ENCODE measurements at regions not wholly inside any gene's neighbourhood (a gene's known extent, or its start where the extent isn't known, plus 50 kb on each side); places are given as distances from the start of the nearest gene placed in this dataset.
A peak's percentile ranks its signal among the peaks of the same experiment; 100 is the strongest.
"Not testable (repeated sequence)": the region's sequence is repeated elsewhere in the genome, so short reads cannot be mapped to it uniquely, and the experiment has no call there.

DNA sequence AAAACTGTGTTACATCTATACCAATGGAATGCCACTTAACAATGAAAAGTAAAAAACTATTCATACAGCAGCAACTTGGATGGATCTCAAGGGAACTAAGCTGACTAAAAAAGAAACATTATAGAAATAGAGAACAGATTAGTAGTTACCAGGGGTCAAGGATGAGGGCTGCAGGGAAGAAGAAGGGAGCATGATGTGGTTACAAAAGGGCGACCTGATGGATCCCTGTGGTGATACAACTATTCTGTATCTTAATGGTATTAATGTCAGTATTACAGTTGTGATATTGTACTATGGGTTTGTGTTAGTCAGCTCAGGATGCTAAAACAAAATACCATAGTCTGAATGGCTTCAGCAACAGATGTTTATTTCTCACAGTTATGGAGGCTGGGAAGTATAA is 190.7 kb downstream of the ZNF674 start:
- Histone ChIP-seq H3K4me3 (ENCODE audit: low read length) (no peak overlapping the region), H3K4me1 (ENCODE audit: control insufficient read depth, low read depth, low read length) (no peaks in the 10 kb centered on the region), H3K27ac (ENCODE audit: low read length) (no peak overlapping the region), H3K9ac (ENCODE audit: low read length) (no peak overlapping the region), H3K27me3 (ENCODE audit: control insufficient read depth, insufficient read depth, low read length) (no peaks in the 10 kb centered on the region), H3K9me3 (ENCODE audit: control insufficient read depth, low read depth, low read length) (peaks cover 10% of the 10 kb centered on the region), H3K36me3 (ENCODE audit: control insufficient read depth, low read depth, low read length) (no peaks in the 10 kb centered on the region)

DNA sequence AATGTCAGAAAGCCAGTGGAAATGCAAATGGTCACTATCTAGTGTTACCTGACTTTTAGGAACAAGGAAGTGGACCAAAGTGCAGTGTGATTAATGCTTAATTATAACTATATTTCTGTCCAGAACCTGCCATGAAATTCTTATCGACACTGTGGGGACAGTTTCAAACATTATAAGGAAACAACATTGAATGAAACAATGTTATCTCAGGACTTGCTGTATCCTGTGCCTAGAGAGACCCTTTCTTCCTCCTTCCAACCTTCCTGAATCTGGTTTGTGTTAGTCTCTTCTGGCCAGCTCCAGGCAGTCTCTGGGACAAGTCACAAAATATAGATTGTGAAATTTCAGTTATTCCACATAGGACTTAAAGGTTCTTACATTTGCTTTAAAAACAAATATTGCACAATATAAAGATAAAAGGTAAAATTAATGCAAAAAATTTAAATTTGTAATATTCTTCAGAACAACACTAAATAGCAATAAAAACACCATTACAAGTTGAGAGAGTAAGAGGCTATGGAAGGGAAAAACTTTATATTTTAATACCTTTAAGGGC is 203.4 kb downstream of the ZNF674 start:
- H3K27ac ChIP-seq (ENCODE audit: low read length) = no peak overlapping the region
- no peaks in the 10 kb centered on the region for H3K9me3 ChIP-seq (ENCODE audit: control insufficient read depth, low read depth, low read length)
- no peak overlapping the region for H3K9ac ChIP-seq (ENCODE audit: low read length)
- no peaks in the 10 kb centered on the region for H3K36me3 ChIP-seq (ENCODE audit: control insufficient read depth, low read depth, low read length)
- H3K4me1 ChIP-seq (ENCODE audit: control insufficient read depth, low read depth, low read length) = no peaks in the 10 kb centered on the region
- H3K4me3 ChIP-seq (ENCODE audit: low read length) = no peak overlapping the region
- H3K27me3 ChIP-seq (ENCODE audit: control insufficient read depth, insufficient read depth, low read length) = no peaks in the 10 kb centered on the region

GRCh38 chrX:46340696-46341095 is 204.5 kb downstream of the ZNF674 start:
- Histone ChIP-seq H3K27ac (ENCODE audit: low read length) (no peak overlapping the region), H3K9me3 (ENCODE audit: control insufficient read depth, low read depth, low read length) (no peaks in the 10 kb centered on the region), H3K9ac (ENCODE audit: low read length) (no peak overlapping the region), H3K4me1 (ENCODE audit: control insufficient read depth, low read depth, low read length) (no peaks in the 10 kb centered on the region), H3K4me3 (ENCODE audit: low read length) (no peak overlapping the region), H3K36me3 (ENCODE audit: control insufficient read depth, low read depth, low read length) (no peaks in the 10 kb centered on the region), H3K27me3 (ENCODE audit: control insufficient read depth, insufficient read depth, low read length) (no peaks in the 10 kb centered on the region)

DNA sequence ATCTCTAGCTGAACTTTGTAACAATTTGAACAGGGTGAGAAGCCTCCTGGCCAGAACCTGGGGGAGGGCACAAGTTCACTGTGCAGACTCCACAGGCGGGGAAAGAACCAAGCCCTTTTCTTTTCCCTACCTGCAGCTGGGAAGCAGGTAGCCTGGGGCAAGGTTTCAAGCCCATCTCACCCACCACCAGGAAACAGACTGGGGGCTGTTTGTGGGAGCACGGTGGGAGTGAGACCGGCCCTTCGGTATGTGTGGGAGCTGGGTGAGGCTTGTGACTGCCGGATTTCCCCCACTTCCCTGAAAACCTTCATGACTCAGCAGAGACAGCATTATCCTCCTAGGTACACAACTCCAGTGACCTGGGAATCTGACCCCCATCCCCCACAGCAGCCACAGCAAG is 211.7 kb downstream of the ZNF674 start:
- Histone ChIP-seq H3K27me3 (ENCODE audit: control insufficient read depth, insufficient read depth, low read length) (no peaks in the 10 kb centered on the region), H3K4me1 (ENCODE audit: control insufficient read depth, low read depth, low read length) (no peaks in the 10 kb centered on the region), H3K9ac (ENCODE audit: low read length) (no peak overlapping the region), H3K9me3 (ENCODE audit: control insufficient read depth, low read depth, low read length) (peaks cover 5% of the 10 kb centered on the region), H3K27ac (ENCODE audit: low read length) (no peak overlapping the region), H3K36me3 (ENCODE audit: control insufficient read depth, low read depth, low read length) (no peaks in the 10 kb centered on the region), H3K4me3 (ENCODE audit: low read length) (no peak overlapping the region)

DNA sequence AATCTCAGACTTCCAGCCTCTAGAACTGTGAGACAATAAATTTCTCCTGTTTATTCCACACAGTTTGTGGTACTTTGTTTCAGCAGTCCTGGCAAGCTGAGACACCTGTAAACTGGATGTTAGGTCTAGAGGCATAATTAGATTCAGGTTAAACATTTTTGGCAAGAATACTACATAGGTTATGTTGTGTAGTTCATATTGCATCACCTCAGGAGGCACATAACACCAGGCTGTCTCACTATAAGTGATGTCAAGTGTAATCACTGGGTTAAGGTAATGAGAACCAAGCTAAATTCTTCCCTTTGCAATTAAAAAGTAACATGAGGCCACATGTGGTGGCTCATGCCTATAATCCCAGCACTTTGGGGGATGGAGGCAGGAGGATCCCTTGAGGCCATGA is 214.2 kb downstream of the ZNF674 start:
- no peaks in the 10 kb centered on the region for H3K36me3 ChIP-seq (ENCODE audit: control insufficient read depth, low read depth, low read length)
- H3K27me3 ChIP-seq (ENCODE audit: control insufficient read depth, insufficient read depth, low read length) = no peaks in the 10 kb centered on the region
- peaks cover 8% of the 10 kb centered on the region for H3K4me1 ChIP-seq (ENCODE audit: control insufficient read depth, low read depth, low read length)
- H3K27ac ChIP-seq (ENCODE audit: low read length) = no peak overlapping the region
- no peak overlapping the region for H3K9ac ChIP-seq (ENCODE audit: low read length)
- no peak overlapping the region for H3K4me3 ChIP-seq (ENCODE audit: low read length)
- peaks cover 5% of the 10 kb centered on the region for H3K9me3 ChIP-seq (ENCODE audit: control insufficient read depth, low read depth, low read length)

- peaks cover 5% of the 10 kb centered on the region for H3K9me3 ChIP-seq (ENCODE audit: control insufficient read depth, low read depth, low read length)
- no peak overlapping the region for H3K9ac ChIP-seq (ENCODE audit: low read length)
- H3K4me1 ChIP-seq (ENCODE audit: control insufficient read depth, low read depth, low read length) = peaks cover 12% of the 10 kb centered on the region
- no peaks in the 10 kb centered on the region for H3K36me3 ChIP-seq (ENCODE audit: control insufficient read depth, low read depth, low read length)
- H3K27ac ChIP-seq (ENCODE audit: low read length) = no peak overlapping the region
- H3K27me3 ChIP-seq (ENCODE audit: control insufficient read depth, insufficient read depth, low read length) = no peaks in the 10 kb centered on the region
- no peak overlapping the region for H3K4me3 ChIP-seq (ENCODE audit: low read length)
Observed at GRCh38 chrX:46330513-46330912, 214.7 kb downstream of the ZNF674 start.

GRCh38 chrX:46328133-46328532 is 217.1 kb downstream of the ZNF674 start:
- H3K9ac ChIP-seq (ENCODE audit: low read length) = no peak overlapping the region
- H3K36me3 ChIP-seq (ENCODE audit: control insufficient read depth, low read depth, low read length) = no peaks in the 10 kb centered on the region
- no peaks in the 10 kb centered on the region for H3K27me3 ChIP-seq (ENCODE audit: control insufficient read depth, insufficient read depth, low read length)
- peaks cover 22% of the 10 kb centered on the region for H3K4me1 ChIP-seq (ENCODE audit: control insufficient read depth, low read depth, low read length)
- peaks cover 8% of the 10 kb centered on the region for H3K9me3 ChIP-seq (ENCODE audit: control insufficient read depth, low read depth, low read length)
- no peak overlapping the region for H3K27ac ChIP-seq (ENCODE audit: low read length)
- H3K4me3 ChIP-seq (ENCODE audit: low read length) = no peak overlapping the region

- no peaks in the 10 kb centered on the region for H3K27me3 ChIP-seq (ENCODE audit: control insufficient read depth, insufficient read depth, low read length)
- H3K9me3 ChIP-seq (ENCODE audit: control insufficient read depth, low read depth, low read length) = peaks cover 8% of the 10 kb centered on the region
- peaks cover 22% of the 10 kb centered on the region for H3K4me1 ChIP-seq (ENCODE audit: control insufficient read depth, low read depth, low read length)
- H3K4me3 ChIP-seq (ENCODE audit: low read length) = peak overlapping the region; percentile 25
- H3K36me3 ChIP-seq (ENCODE audit: control insufficient read depth, low read depth, low read length) = no peaks in the 10 kb centered on the region
- peak overlapping the region; percentile 32 for H3K27ac ChIP-seq (ENCODE audit: low read length)
- no peak overlapping the region for H3K9ac ChIP-seq (ENCODE audit: low read length)
Observed at GRCh38 chrX:46327566-46328115, 217.6 kb downstream of the ZNF674 start.

GRCh38 chrX:46326161-46326560 is 219.1 kb downstream of the ZNF674 start:
- Histone ChIP-seq H3K4me1 (ENCODE audit: control insufficient read depth, low read depth, low read length) (peaks cover 22% of the 10 kb centered on the region), H3K36me3 (ENCODE audit: control insufficient read depth, low read depth, low read length) (no peaks in the 10 kb centered on the region), H3K27ac (ENCODE audit: low read length) (no peak overlapping the region), H3K9me3 (ENCODE audit: control insufficient read depth, low read depth, low read length) (peaks cover 8% of the 10 kb centered on the region), H3K27me3 (ENCODE audit: control insufficient read depth, insufficient read depth, low read length) (no peaks in the 10 kb centered on the region), H3K9ac (ENCODE audit: low read length) (no peak overlapping the region), H3K4me3 (ENCODE audit: low read length) (no peak overlapping the region)

GRCh38 chrX:46325312-46325877 is 219.8 kb downstream of the ZNF674 start:
- H3K9me3 ChIP-seq (ENCODE audit: control insufficient read depth, low read depth, low read length) = peaks cover 5% of the 10 kb centered on the region
- no peak overlapping the region for H3K27ac ChIP-seq (ENCODE audit: low read length)
- no peak overlapping the region for H3K9ac ChIP-seq (ENCODE audit: low read length)
- no peaks in the 10 kb centered on the region for H3K27me3 ChIP-seq (ENCODE audit: control insufficient read depth, insufficient read depth, low read length)
- no peaks in the 10 kb centered on the region for H3K36me3 ChIP-seq (ENCODE audit: control insufficient read depth, low read depth, low read length)
- H3K4me3 ChIP-seq (ENCODE audit: low read length) = no peak overlapping the region
- H3K4me1 ChIP-seq (ENCODE audit: control insufficient read depth, low read depth, low read length) = peaks cover 22% of the 10 kb centered on the region

- H3K4me1 ChIP-seq (ENCODE audit: control insufficient read depth, low read depth, low read length) = peaks cover 22% of the 10 kb centered on the region
Observed at GRCh38 chrX:46324166-46324565, 221.1 kb downstream of the ZNF674 start.

GRCh38 chrX:46322929-46323328 is 222.3 kb downstream of the ZNF674 start:
- not testable (repeated sequence) for H3K36me3 ChIP-seq (ENCODE audit: control insufficient read depth, low read depth, low read length); H3K9me3 ChIP-seq (ENCODE audit: control insufficient read depth, low read depth, low read length); H3K4me3 ChIP-seq (ENCODE audit: low read length); H3K27ac ChIP-seq (ENCODE audit: low read length); H3K9ac ChIP-seq (ENCODE audit: low read length); H3K27me3 ChIP-seq (ENCODE audit: control insufficient read depth, insufficient read depth, low read length)
- peaks cover 20% of the 10 kb centered on the region for H3K4me1 ChIP-seq (ENCODE audit: control insufficient read depth, low read depth, low read length)

More at GRCh38 chrX:46324166-46324565, 221.1 kb downstream of the ZNF674 start:
- Histone ChIP-seq H3K27me3 (ENCODE audit: control insufficient read depth, insufficient read depth, low read length) (no peaks in the 10 kb centered on the region), H3K36me3 (ENCODE audit: control insufficient read depth, low read depth, low read length) (no peaks in the 10 kb centered on the region), H3K9me3 (ENCODE audit: control insufficient read depth, low read depth, low read length) (peaks cover 3% of the 10 kb centered on the region), H3K27ac (ENCODE audit: low read length) (no peak overlapping the region), H3K9ac (ENCODE audit: low read length) (no peak overlapping the region), H3K4me3 (ENCODE audit: low read length) (no peak overlapping the region)

Data from iPS-18a (cell line).